SK-N-SH (cell line): ENCODE measurements at regions not wholly inside any gene's neighbourhood (a gene's known extent, or its start where the extent isn't known, plus 50 kb on each side); places are given as distances from the start of the nearest gene placed in this dataset.

Experiments
- EP300 ChIP-seq, 2 experiments: IDR thresholded peaks; 2 replicates each; pipeline versions ENCODE4 v1.4.0 to v1.6.1; 2012; ENCODE audit warnings: borderline replicate concordance in 1 of 2, low read depth in 1 of 2, low read length in 1 of 2
- EZH2phosphoT487 ChIP-seq: fragments of 200-600 bp; sonication (generic); IDR thresholded peaks from 2 replicates; pipeline ENCODE4 v1.6.1; 2017; ENCODE audit warnings: low read depth, mixed run types, mild to moderate bottlenecking, antibody characterized with exemption, moderate library complexity, borderline replicate concordance
- TEAD4 ChIP-seq: IDR thresholded peaks from 2 replicates; pipeline ENCODE4 v1.4.0; 2012; ENCODE audit warnings: mild to moderate bottlenecking, borderline replicate concordance; ENCODE audit not compliant: insufficient read depth
- YY1 ChIP-seq: IDR thresholded peaks from 2 replicates; pipeline ENCODE4 v1.4.0; 2012; ENCODE audit warnings: low read depth, mild to moderate bottlenecking
- TF ChIP-seq, protein P1 (sequence below): fragments of 200-600 bp; sonication (generic); IDR thresholded peaks from 2 replicates; pipeline ENCODE4 v1.6.1; 2017; ENCODE audit warnings: antibody characterized with exemption, mild to moderate bottlenecking, moderate library complexity

DNA sequence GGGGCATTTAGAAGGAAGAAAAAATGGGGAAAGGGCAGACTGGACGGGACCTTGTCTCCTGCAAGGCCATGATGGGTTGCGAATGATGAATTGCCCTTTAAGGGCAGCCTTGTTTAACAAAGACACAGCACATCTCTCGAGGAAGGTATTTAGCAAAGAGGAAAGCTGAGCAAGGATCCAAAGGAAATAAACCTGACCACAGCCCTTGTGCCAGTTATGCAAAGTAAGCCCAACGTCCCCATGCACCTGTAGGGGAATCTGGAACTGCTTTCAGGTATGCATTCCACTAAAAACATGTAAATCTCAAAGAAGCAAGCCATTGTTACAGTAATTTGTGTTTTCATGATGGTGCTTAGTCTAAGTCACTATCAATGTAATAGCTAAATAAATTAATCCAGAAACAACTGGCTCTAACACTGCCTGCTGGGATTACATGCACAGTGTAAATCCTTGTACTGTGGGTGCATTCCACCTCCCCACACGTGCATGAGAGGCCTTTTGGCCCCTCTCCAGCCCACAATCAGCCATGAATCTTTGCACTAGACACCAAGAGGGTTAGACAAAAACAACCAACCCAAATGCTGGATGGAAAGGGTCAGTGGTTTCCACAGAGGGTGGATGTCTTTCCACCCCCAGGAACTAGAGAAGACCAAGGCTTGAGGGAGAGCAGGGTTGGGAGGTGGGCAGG, 228.8 kb upstream of the KAZN start:
- TF ChIP-seq YY1: no peak
- TF ChIP-seq EP300 (IDR thresholded peaks at IDR 0.05; ENCODE audit: borderline replicate concordance in 1 of 2, low read depth in 1 of 2, low read length in 1 of 2): no peak
- TF ChIP-seq EZH2phosphoT487: no peak
- no peak for TF ChIP-seq TEAD4
- TF ChIP-seq, protein P1, sequence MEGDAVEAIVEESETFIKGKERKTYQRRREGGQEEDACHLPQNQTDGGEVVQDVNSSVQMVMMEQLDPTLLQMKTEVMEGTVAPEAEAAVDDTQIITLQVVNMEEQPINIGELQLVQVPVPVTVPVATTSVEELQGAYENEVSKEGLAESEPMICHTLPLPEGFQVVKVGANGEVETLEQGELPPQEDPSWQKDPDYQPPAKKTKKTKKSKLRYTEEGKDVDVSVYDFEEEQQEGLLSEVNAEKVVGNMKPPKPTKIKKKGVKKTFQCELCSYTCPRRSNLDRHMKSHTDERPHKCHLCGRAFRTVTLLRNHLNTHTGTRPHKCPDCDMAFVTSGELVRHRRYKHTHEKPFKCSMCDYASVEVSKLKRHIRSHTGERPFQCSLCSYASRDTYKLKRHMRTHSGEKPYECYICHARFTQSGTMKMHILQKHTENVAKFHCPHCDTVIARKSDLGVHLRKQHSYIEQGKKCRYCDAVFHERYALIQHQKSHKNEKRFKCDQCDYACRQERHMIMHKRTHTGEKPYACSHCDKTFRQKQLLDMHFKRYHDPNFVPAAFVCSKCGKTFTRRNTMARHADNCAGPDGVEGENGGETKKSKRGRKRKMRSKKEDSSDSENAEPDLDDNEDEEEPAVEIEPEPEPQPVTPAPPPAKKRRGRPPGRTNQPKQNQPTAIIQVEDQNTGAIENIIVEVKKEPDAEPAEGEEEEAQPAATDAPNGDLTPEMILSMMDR: no peak
